ENCODE measurements at regions not wholly inside any gene's neighbourhood (a gene's known extent, or its start where the extent isn't known, plus 50 kb on each side); places are given as distances from the start of the nearest gene placed in this dataset.

DNA sequence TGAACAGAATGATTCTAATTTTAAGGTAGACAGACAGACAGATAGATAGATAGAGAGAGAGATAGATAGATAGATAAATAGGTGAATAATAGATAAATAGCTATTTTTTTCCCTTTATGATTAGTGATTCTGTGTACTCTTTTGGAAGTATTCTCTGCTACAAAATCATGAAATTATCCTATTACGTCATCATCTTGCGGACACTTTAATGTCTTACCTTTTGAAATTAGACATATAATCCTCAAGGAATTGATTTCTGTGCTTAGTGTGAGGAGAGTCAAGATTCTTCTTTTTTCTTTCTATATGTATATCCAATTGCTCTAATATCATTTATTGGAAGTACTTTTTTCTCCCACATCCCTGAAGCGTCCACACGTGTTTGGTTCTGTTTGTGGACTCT is 215.2 kb downstream of the SCG2 start:
- Mint-ChIP-seq H3K27ac (ENCODE audit: unreplicated experiment) (no peak overlapping the region), H3K36me3 (ENCODE audit: low read depth, unreplicated experiment) (no peaks in the 10 kb centered on the region), H3K4me3 (ENCODE audit: unreplicated experiment) (no peak overlapping the region), H3K9me3 (ENCODE audit: unreplicated experiment) (no peaks in the 10 kb centered on the region), H3K4me1 (ENCODE audit: low read depth, unreplicated experiment) (no peaks in the 10 kb centered on the region), H3K27me3 (ENCODE audit: low read depth, unreplicated experiment) (no peaks in the 10 kb centered on the region)
- H3K79me2 ChIP-seq (ENCODE audit: insufficient read depth, low read length): no peaks in the 10 kb centered on the region
- H3K4me1 ChIP-seq (ENCODE audit: insufficient read depth, low read length): no peaks in the 10 kb centered on the region
- TF ChIP-seq EZH2 (IDR thresholded peaks at IDR 0.05; ENCODE audit: insufficient read depth, low read length): no peak
- TF ChIP-seq, protein P1, sequence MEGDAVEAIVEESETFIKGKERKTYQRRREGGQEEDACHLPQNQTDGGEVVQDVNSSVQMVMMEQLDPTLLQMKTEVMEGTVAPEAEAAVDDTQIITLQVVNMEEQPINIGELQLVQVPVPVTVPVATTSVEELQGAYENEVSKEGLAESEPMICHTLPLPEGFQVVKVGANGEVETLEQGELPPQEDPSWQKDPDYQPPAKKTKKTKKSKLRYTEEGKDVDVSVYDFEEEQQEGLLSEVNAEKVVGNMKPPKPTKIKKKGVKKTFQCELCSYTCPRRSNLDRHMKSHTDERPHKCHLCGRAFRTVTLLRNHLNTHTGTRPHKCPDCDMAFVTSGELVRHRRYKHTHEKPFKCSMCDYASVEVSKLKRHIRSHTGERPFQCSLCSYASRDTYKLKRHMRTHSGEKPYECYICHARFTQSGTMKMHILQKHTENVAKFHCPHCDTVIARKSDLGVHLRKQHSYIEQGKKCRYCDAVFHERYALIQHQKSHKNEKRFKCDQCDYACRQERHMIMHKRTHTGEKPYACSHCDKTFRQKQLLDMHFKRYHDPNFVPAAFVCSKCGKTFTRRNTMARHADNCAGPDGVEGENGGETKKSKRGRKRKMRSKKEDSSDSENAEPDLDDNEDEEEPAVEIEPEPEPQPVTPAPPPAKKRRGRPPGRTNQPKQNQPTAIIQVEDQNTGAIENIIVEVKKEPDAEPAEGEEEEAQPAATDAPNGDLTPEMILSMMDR (IDR thresholded peaks at IDR 0.05; ENCODE audit: insufficient read depth, low read depth, low read length): no peak
- H2AFZ ChIP-seq (ENCODE audit: low read depth, low read length): no peak overlapping the region
- H3K36me3 ChIP-seq (ENCODE audit: insufficient read depth, low read length): no peaks in the 10 kb centered on the region
- no peak overlapping the region for H3K9ac ChIP-seq (ENCODE audit: low read length)
- H3K27ac ChIP-seq (ENCODE audit: low read depth, low read length): no peak overlapping the region
- no peak overlapping the region for H3K4me3 ChIP-seq (ENCODE audit: insufficient read depth, low read depth, low read length)
- H3K9me3 ChIP-seq (ENCODE audit: insufficient read depth, low read depth, low read length): no peaks in the 10 kb centered on the region
- FAIRE-seq (no peak), DNase-seq (ENCODE audit: low read depth) (no peak)
- no peaks in the 10 kb centered on the region for H4K20me1 ChIP-seq (ENCODE audit: insufficient read depth, low read length)
- H3K27me3 ChIP-seq (ENCODE audit: insufficient read depth, low read length): no peaks in the 10 kb centered on the region
- H3K4me2 ChIP-seq (ENCODE audit: low read length): no peak overlapping the region

DNA sequence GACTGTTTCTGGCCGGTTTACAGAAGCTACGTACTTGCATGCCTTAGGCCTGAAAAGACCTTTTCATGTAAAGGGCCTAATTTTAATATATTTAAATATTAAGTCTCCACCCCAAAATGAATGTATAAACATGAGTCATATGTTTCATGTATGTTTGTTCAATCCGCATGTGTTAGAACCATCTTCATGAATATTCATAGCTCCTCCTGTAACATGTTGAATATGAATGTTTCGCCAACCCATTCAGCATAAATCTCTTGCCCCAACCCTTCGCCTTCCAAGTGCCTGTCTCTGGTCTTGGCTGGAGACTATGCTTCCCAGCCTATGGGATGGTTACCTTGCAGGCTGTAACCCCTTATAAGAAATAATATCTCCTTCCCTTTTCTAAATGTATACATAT is 212.5 kb downstream of the SCG2 start:
- Histone ChIP-seq H3K4me3 (ENCODE audit: insufficient read depth, low read depth, low read length) (no peak overlapping the region), H3K9me3 (ENCODE audit: insufficient read depth, low read depth, low read length) (no peaks in the 10 kb centered on the region), H2AFZ (ENCODE audit: low read depth, low read length) (no peak overlapping the region), H3K27ac (ENCODE audit: low read depth, low read length) (no peak overlapping the region), H3K79me2 (ENCODE audit: insufficient read depth, low read length) (no peaks in the 10 kb centered on the region), H3K4me1 (ENCODE audit: insufficient read depth, low read length) (no peaks in the 10 kb centered on the region), H3K36me3 (ENCODE audit: insufficient read depth, low read length) (no peaks in the 10 kb centered on the region), H4K20me1 (ENCODE audit: insufficient read depth, low read length) (no peaks in the 10 kb centered on the region), H3K27me3 (ENCODE audit: insufficient read depth, low read length) (no peaks in the 10 kb centered on the region), H3K9ac (ENCODE audit: low read length) (no peak overlapping the region), H3K4me2 (ENCODE audit: low read length) (no peak overlapping the region)
- H3K27me3 Mint-ChIP-seq (ENCODE audit: low read depth, unreplicated experiment): no peaks in the 10 kb centered on the region
- no peak for DNase-seq (ENCODE audit: low read depth)
- no peak for TF ChIP-seq EZH2 (IDR thresholded peaks at IDR 0.05; ENCODE audit: insufficient read depth, low read length)
- TF ChIP-seq, protein P1 (IDR thresholded peaks at IDR 0.05; ENCODE audit: insufficient read depth, low read depth, low read length): no peak
- no peak for FAIRE-seq
- no peak overlapping the region for H3K27ac Mint-ChIP-seq (ENCODE audit: unreplicated experiment)
- H3K9me3 Mint-ChIP-seq (ENCODE audit: unreplicated experiment): peaks cover 3% of the 10 kb centered on the region
- no peaks in the 10 kb centered on the region for H3K4me1 Mint-ChIP-seq (ENCODE audit: low read depth, unreplicated experiment)
- H3K36me3 Mint-ChIP-seq (ENCODE audit: low read depth, unreplicated experiment): no peaks in the 10 kb centered on the region
- H3K4me3 Mint-ChIP-seq (ENCODE audit: unreplicated experiment): no peak overlapping the region

- H3K4me1 ChIP-seq (ENCODE audit: insufficient read depth, low read length): no peaks in the 10 kb centered on the region
- H2AFZ ChIP-seq (ENCODE audit: low read depth, low read length): no peak overlapping the region
- Mint-ChIP-seq H3K27me3 (ENCODE audit: low read depth, unreplicated experiment) (no peaks in the 10 kb centered on the region), H3K9me3 (ENCODE audit: unreplicated experiment) (peaks cover 9% of the 10 kb centered on the region), H3K4me3 (ENCODE audit: unreplicated experiment) (no peak overlapping the region), H3K4me1 (ENCODE audit: low read depth, unreplicated experiment) (no peaks in the 10 kb centered on the region), H3K27ac (ENCODE audit: unreplicated experiment) (no peak overlapping the region), H3K36me3 (ENCODE audit: low read depth, unreplicated experiment) (no peaks in the 10 kb centered on the region)
- no peak overlapping the region for H3K27ac ChIP-seq (ENCODE audit: low read depth, low read length)
- no peaks in the 10 kb centered on the region for H3K79me2 ChIP-seq (ENCODE audit: insufficient read depth, low read length)
- no peaks in the 10 kb centered on the region for H4K20me1 ChIP-seq (ENCODE audit: insufficient read depth, low read length)
- no peaks in the 10 kb centered on the region for H3K27me3 ChIP-seq (ENCODE audit: insufficient read depth, low read length)
- TF ChIP-seq EZH2 (IDR thresholded peaks at IDR 0.05; ENCODE audit: insufficient read depth, low read length): no peak
- TF ChIP-seq, protein P1 (IDR thresholded peaks at IDR 0.05; ENCODE audit: insufficient read depth, low read depth, low read length): no peak
- no peak overlapping the region for H3K9ac ChIP-seq (ENCODE audit: low read length)
- FAIRE-seq (no peak), DNase-seq (ENCODE audit: low read depth) (no peak)
- no peak overlapping the region for H3K4me3 ChIP-seq (ENCODE audit: insufficient read depth, low read depth, low read length)
- no peak overlapping the region for H3K4me2 ChIP-seq (ENCODE audit: low read length)
- no peaks in the 10 kb centered on the region for H3K9me3 ChIP-seq (ENCODE audit: insufficient read depth, low read depth, low read length)
- no peaks in the 10 kb centered on the region for H3K36me3 ChIP-seq (ENCODE audit: insufficient read depth, low read length)
Observed at GRCh38 chr2:223396993-223397392, 205.2 kb downstream of the SCG2 start.
